WI38 (cell line): ENCODE measurements at regions not wholly inside any gene's neighbourhood (a gene's known extent, or its start where the extent isn't known, plus 50 kb on each side); places are given as distances from the start of the nearest gene placed in this dataset.
"Not testable (repeated sequence)": the region's sequence is repeated elsewhere in the genome, so short reads cannot be mapped to it uniquely, and the experiment has no call there.

Experiments used
- H3K4me3 ChIP-seq: 2 replicates; pipeline ENCODE4 v1.5.1; 2011; ENCODE audit warnings: low read depth, mild to moderate bottlenecking, control low read depth, low read length
- CTCF ChIP-seq: IDR thresholded peaks from 2 replicates; pipeline ENCODE4 v1.5.1; 2012; ENCODE audit warnings: low read depth, mild to moderate bottlenecking, control low read depth, low read length

- no peak for TF ChIP-seq CTCF
- H3K4me3 ChIP-seq: no peak overlapping the region
These were observed 89.6 kb downstream of the AASDHPPT start for GRCh38 chr11:106167085-106167484.

- no peak overlapping the region for H3K4me3 ChIP-seq
- no peak for TF ChIP-seq CTCF
These were observed 95.0 kb downstream of the AASDHPPT start for GRCh38 chr11:106172386-106172991.

GRCh38 chr11:106173291-106173690, 95.8 kb downstream of the AASDHPPT start:
- no peak for TF ChIP-seq CTCF
- H3K4me3 ChIP-seq: no peak overlapping the region

- not testable (repeated sequence) for H3K4me3 ChIP-seq
These were observed 96.5 kb downstream of the AASDHPPT start for GRCh38 chr11:106174003-106174402.

- no peak overlapping the region for H3K4me3 ChIP-seq
- no peak for TF ChIP-seq CTCF
These were observed 99.4 kb downstream of the AASDHPPT start for GRCh38 chr11:106176817-106177216.

- H3K4me3 ChIP-seq: no peak overlapping the region
- TF ChIP-seq CTCF: no peak
These were observed 99.8 kb downstream of the AASDHPPT start for GRCh38 chr11:106177311-106177710.

- no peak for TF ChIP-seq CTCF
- H3K4me3 ChIP-seq: no peak overlapping the region
These were observed 100.9 kb downstream of the AASDHPPT start for GRCh38 chr11:106178361-106178760.

- no peak for TF ChIP-seq CTCF
- H3K4me3 ChIP-seq: no peak overlapping the region
These were observed 101.6 kb downstream of the AASDHPPT start for GRCh38 chr11:106179048-106179447.
